ENCODE measurements at regions not wholly inside any gene's neighbourhood (a gene's known extent, or its start where the extent isn't known, plus 50 kb on each side); places are given as distances from the start of the nearest gene placed in this dataset.

GRCh38 chr5:97726106-97726505 lies 543.1 kb upstream of the RIOK2 start:
- Histone ChIP-seq H3K36me3 (ENCODE audit: insufficient read depth, low read length) (no peaks in the 10 kb centered on the region), H3K9ac (ENCODE audit: low read length) (no peak overlapping the region), H3K79me2 (ENCODE audit: insufficient read depth, low read length) (no peaks in the 10 kb centered on the region), H3F3A (ENCODE audit: insufficient read depth, low read length) (no peaks in the 10 kb centered on the region), H2AFZ (ENCODE audit: low read length) (no peak overlapping the region), H4K20me1 (ENCODE audit: insufficient read depth, low read length) (no peaks in the 10 kb centered on the region), H3K9me2 (ENCODE audit: low read depth, low read length) (no peaks in the 10 kb centered on the region), H3K4me2 (ENCODE audit: low read length) (no peak overlapping the region), H3K27me3 (ENCODE audit: insufficient read depth, low read length) (no peaks in the 10 kb centered on the region), H3K9me3 (ENCODE audit: low read length) (no peaks in the 10 kb centered on the region), H3K27ac (ENCODE audit: low read depth, low read length, poor library complexity, severe bottlenecking) (no peak overlapping the region), H3K4me1 (ENCODE audit: insufficient read depth, low read length, severe bottlenecking) (no peaks in the 10 kb centered on the region), H3K4me3 (ENCODE audit: low read depth, low read length, poor library complexity, severe bottlenecking) (no peak overlapping the region)
- TF ChIP-seq EZH2 (IDR thresholded peaks at IDR 0.05; ENCODE audit: borderline replicate concordance, low read length) = no peak
- TF ChIP-seq, protein P1, sequence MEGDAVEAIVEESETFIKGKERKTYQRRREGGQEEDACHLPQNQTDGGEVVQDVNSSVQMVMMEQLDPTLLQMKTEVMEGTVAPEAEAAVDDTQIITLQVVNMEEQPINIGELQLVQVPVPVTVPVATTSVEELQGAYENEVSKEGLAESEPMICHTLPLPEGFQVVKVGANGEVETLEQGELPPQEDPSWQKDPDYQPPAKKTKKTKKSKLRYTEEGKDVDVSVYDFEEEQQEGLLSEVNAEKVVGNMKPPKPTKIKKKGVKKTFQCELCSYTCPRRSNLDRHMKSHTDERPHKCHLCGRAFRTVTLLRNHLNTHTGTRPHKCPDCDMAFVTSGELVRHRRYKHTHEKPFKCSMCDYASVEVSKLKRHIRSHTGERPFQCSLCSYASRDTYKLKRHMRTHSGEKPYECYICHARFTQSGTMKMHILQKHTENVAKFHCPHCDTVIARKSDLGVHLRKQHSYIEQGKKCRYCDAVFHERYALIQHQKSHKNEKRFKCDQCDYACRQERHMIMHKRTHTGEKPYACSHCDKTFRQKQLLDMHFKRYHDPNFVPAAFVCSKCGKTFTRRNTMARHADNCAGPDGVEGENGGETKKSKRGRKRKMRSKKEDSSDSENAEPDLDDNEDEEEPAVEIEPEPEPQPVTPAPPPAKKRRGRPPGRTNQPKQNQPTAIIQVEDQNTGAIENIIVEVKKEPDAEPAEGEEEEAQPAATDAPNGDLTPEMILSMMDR (IDR thresholded peaks at IDR 0.05; ENCODE audit: low read length) = no peak

- H3K9ac ChIP-seq (ENCODE audit: low read length) = no peak overlapping the region
- no peaks in the 10 kb centered on the region for H3K9me2 ChIP-seq (ENCODE audit: low read depth, low read length)
- no peak overlapping the region for H3K4me3 ChIP-seq (ENCODE audit: low read depth, low read length, poor library complexity, severe bottlenecking)
- H3K4me1 ChIP-seq (ENCODE audit: insufficient read depth, low read length, severe bottlenecking) = no peaks in the 10 kb centered on the region
- TF ChIP-seq, protein P1 (IDR thresholded peaks at IDR 0.05; ENCODE audit: low read length) = no peak
- no peak for TF ChIP-seq EZH2 (IDR thresholded peaks at IDR 0.05; ENCODE audit: borderline replicate concordance, low read length)
- no peak overlapping the region for H3K4me2 ChIP-seq (ENCODE audit: low read length)
- H2AFZ ChIP-seq (ENCODE audit: low read length) = no peak overlapping the region
- no peaks in the 10 kb centered on the region for H3K79me2 ChIP-seq (ENCODE audit: insufficient read depth, low read length)
- H3K27ac ChIP-seq (ENCODE audit: low read depth, low read length, poor library complexity, severe bottlenecking) = no peak overlapping the region
- no peaks in the 10 kb centered on the region for H3K27me3 ChIP-seq (ENCODE audit: insufficient read depth, low read length)
- H4K20me1 ChIP-seq (ENCODE audit: insufficient read depth, low read length) = no peaks in the 10 kb centered on the region
- H3F3A ChIP-seq (ENCODE audit: insufficient read depth, low read length) = no peaks in the 10 kb centered on the region
- no peaks in the 10 kb centered on the region for H3K36me3 ChIP-seq (ENCODE audit: insufficient read depth, low read length)
- no peaks in the 10 kb centered on the region for H3K9me3 ChIP-seq (ENCODE audit: low read length)
Observed at GRCh38 chr5:97728920-97729319, 545.9 kb upstream of the RIOK2 start.

DNA sequence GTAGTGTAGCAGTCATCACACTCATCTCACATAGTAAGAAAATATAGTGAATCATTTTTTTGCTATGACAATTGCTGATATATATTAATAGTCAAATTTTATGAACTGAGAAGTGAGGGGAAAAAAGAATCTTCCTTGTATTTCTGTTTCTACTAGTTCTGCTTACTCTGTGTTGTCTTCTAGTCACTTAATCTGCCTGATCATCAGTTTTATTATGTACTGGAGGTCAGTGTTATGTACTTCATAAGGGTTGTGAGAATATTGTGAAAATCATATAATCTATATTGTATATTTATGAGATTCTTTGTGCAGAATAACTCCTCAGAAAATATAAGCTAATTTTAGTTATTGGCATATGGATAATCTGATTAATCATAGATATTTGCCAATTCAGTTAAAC lies 546.9 kb upstream of the RIOK2 start:
- Histone ChIP-seq H3K9me3 (ENCODE audit: low read length) (no peaks in the 10 kb centered on the region), H3K27me3 (ENCODE audit: insufficient read depth, low read length) (no peaks in the 10 kb centered on the region), H3K9ac (ENCODE audit: low read length) (no peak overlapping the region), H3K4me1 (ENCODE audit: insufficient read depth, low read length, severe bottlenecking) (no peaks in the 10 kb centered on the region), H2AFZ (ENCODE audit: low read length) (no peak overlapping the region), H4K20me1 (ENCODE audit: insufficient read depth, low read length) (no peaks in the 10 kb centered on the region), H3K4me3 (ENCODE audit: low read depth, low read length, poor library complexity, severe bottlenecking) (no peak overlapping the region), H3K4me2 (ENCODE audit: low read length) (no peak overlapping the region), H3K9me2 (ENCODE audit: low read depth, low read length) (no peaks in the 10 kb centered on the region), H3F3A (ENCODE audit: insufficient read depth, low read length) (no peaks in the 10 kb centered on the region), H3K27ac (ENCODE audit: low read depth, low read length, poor library complexity, severe bottlenecking) (no peak overlapping the region), H3K79me2 (ENCODE audit: insufficient read depth, low read length) (no peaks in the 10 kb centered on the region), H3K36me3 (ENCODE audit: insufficient read depth, low read length) (no peaks in the 10 kb centered on the region)
- no peak for TF ChIP-seq EZH2 (IDR thresholded peaks at IDR 0.05; ENCODE audit: borderline replicate concordance, low read length)
- TF ChIP-seq, protein P1 (IDR thresholded peaks at IDR 0.05; ENCODE audit: low read length) = no peak

Data from OCI-LY1 (cell line).